ENCODE measurements at regions not wholly inside any gene's neighbourhood (a gene's known extent, or its start where the extent isn't known, plus 50 kb on each side); places are given as distances from the start of the nearest gene placed in this dataset.
"Not testable (repeated sequence)": the region's sequence is repeated elsewhere in the genome, so short reads cannot be mapped to it uniquely, and the experiment has no call there.

DNA sequence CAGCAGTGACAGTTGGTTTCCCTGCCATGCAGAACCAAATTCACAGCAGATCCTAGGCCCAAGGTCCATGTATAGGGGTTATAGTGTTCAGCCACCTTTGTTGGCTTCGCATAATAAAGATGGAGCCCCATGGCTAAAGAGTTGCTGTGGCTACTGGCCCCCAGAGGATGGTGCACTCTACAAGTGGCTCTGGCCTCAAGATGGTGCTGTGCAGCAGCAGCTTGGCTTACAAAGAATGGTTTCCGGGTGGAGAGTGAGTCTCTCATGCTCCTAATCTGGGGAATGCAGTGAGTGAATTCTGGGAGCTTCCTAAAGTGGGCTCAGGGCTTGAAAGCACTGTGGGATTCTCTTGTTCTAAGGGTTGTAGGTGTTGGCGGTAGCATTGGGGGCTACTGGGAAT, 1199.7 kb downstream of the CNTNAP5 start:
- DNase-seq, result no peak

DNA sequence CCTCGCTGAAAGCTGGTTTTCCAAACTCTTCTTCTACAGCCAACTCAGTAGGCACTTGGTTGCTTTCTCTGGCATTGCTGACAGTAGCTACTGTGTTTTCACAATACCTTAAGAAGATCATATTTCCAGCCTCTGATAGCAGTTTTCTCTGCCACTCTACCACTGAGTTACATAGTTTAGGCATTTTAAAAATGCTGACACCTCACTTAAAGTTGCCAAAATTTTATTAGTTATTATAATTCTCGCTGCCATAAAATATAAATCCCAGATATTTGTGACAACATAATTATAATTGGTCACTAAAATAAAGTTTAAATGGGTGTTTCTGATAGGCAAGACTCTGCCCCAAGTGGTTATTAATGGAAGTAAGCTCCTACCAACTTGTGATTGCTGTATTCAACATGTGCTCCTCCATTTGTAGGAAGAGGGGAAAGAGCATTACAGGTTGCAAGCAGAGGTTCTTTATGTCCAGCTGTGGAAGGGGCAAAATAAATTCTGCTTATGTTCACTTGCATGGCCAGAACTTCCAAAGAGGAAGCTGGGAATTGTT, 1202.8 kb downstream of the CNTNAP5 start:
- no peak for DNase-seq

DNA sequence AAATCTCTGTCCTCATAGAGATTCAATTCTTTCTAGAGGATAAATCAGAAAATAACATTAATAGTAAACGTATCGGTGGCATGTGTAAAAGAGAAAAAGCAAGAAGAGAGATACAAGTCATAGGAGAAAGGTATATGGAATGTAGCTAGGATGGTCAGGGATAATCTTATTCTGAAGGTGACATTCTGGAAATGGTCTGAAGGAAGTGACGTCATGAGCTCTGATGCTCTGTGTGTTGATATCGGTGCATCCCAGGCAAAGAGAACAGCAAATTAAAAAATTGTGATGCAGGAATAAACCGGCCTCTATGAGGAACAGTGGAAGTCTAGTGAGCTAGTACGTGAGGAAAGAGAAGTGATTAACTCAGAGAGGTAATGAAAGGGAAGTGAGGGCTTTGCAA, 1215.8 kb downstream of the CNTNAP5 start:
- no peak for DNase-seq

DNA sequence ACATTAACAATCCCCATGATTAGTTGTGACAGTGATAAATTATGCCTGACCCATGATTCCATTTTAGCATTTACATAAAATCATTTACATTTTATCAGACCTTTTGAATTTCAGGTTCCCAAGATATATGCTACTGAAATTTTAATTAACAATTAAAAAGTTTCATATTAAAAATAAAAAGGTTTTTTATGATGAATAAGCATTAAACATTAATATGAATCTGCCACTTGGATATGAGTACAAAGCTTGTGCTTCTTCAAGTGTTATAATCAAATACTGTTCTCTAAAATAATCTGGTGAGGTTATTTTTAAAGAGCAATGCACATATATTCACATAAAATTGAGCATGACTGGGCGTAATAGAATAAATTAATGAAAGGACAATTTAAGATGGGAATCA, 1218.0 kb downstream of the CNTNAP5 start:
- DNase-seq, result no peak

DNA sequence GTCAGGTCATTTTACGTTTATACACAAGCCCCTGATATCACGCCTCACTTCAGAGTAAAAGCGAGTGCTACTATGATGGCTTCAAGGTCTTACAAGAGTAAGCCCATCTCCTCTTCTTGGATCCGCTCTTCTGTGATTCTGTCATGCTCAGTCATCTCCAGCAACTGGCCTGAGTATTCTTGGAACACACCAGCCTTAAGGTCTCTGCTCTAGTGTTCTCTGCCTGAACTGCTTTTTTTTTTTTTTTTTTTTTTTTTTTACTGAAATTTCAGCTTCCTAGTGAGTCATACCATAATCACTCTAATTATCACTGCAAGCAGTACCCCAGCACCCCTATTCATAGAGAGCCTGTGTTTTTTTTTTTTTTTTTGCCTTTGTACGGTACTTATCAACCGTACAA, 1228.9 kb downstream of the CNTNAP5 start:
- no peak for DNase-seq

DNA sequence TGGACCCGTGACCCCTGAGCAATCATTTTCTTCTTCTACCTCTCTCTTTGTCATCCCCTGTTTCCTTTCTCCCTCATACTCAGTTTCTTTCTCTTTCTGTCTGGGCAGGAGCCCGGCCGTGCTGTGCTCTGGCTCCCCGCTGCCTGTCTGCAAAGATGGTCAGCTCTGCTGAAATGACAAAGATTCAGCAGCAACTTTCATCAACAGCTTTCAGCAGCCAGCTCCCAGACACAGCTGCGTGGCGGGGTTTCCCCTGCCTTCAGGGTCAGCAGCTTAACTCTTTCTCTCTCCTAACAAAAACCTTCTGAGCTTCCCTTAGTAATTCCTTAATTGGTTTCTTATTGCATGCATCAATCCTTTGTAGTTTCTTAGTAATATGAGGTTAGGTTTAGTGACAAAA, 1234.4 kb downstream of the CNTNAP5 start:
- no peak for DNase-seq

DNA sequence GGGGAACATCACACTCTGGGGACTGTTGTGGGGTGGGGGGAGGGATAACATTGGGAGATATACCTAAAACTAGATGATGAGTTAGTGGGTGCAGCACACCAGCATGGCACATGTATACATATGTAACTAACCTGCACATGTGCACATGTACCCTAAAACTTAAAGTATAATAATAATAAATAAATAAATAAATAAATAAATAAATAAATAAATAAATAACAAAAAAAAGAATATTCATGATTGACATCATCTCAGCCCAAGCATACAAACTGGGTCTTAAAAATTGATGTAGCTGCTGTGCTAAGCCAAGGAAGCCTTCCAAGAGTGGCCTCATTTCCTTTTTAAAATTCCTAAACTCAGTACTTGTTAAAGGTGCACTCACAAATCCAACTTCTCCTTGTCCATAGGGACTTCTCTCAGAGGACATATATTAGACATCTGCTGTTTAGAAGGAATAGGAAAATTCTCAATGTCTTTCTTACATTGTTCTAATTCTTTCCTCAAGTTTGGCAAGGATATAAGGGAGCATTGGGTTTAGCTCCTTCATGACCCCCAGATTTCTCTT, 1235.4 kb downstream of the CNTNAP5 start:
- not testable (repeated sequence) for DNase-seq

DNA sequence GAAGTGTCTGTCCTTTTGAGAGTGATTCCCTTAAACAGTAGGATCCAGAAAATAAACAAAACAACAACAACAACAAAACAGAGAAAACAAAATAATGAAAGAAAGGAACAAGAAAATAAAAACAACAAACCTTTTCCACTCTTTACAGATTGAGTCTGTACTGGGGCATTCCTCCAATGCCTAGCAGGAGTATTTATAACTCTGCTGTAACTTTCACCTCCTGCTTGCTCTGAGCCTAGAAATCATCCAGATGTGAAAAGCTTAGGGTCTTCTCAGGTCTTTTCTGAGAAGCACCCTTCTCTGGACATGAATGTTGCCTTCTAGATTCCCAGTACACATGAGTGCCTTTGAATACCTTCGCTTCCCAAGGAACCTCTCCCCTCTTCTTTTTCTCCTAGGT, 1239.4 kb downstream of the CNTNAP5 start:
- no peak for DNase-seq

DNA sequence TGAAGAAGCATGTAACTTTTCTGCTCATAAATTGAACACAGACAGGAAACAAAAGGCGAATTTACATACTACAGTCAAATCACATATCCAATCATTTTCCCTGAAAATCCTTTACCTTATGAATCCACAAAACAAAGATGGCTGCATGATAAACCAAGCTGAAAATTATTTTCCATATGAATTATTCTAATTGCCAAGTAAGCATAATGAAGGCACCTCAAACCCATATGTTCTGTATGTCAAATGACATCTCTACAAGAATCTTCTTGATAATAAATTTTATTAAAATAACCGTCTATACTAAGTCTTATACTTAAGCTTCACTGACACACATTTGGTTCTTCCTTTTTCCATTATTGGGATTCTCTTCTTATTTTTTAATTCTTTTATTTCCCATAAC, 1242.6 kb downstream of the CNTNAP5 start:
- DNase-seq, result no peak

DNA sequence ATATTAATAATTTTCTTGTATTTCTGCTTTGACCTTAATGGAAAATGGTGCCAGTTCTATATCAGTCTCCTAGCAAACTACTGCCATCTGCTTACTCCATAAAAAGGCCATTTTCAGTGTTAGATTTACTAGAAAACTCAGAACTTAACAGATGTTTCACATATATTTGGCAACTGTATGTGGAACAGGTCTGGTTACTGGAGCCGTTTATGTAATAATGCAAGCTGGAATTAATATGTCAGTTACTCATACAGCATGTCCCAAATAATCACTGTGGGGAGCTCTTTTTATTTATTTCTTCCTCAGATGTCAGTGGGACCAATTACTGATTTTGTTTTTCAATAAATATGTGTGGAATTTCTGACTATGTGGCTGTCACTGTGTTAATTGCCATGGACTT, 1247.6 kb downstream of the CNTNAP5 start:
- DNase-seq, result no peak

DNA sequence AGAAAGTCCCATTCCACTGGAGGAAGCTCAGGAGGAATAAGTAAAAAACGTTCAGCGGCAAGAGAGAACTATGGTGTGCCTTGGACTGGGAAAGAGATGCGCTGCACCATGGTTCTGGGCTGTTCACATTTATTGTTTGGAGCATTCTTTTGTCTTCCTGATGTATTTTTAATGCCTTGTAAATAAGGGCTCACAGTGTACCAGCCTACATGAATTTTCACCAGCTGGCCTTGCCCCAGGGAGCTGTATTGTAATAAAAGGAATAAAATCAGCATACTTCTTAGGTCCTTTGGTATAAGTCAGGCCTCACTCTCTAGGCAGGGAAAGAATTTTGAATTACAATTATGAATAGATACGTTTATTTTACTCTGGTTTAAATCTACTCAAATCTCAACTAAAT, 1249.6 kb downstream of the CNTNAP5 start:
- no peak for DNase-seq

DNA sequence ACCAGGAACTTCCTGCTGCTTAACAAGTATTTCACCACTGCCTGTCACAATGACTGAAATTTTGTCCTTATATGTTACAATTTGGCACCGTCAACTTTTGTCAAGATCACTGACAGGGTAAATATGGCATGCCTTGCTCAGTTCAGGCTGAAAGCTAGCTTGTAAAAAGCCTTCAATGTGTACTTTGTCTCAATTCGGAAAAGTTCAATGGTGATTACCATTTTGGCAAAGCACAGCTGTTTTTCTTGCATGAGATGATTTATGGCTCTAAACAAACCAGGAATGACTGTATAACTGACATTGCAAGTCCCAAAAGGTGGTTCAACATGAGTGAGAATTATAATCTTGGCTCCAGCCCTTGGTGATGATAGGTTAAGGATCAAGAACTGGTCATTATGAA, 1255.2 kb downstream of the CNTNAP5 start:
- no peak for DNase-seq

DNA sequence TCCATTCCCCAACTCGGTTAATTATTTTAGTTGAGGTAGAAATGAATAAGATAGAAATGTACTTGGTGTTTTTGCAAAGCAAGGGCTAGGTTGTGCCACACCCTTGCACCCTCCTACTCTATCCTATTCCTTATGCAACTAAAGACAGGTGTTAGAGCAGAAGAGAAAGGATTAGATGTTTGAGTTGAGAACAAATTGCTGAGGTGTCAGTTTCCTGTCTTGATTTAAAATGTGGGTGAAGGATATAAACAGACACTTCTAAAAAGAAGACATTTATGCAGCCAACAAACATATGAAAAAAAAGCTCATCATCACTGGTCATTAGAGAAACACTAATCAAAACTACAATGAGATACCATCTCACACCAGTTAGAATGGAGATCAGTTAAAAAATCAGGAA, 1256.2 kb downstream of the CNTNAP5 start:
- DNase-seq, result no peak

DNA sequence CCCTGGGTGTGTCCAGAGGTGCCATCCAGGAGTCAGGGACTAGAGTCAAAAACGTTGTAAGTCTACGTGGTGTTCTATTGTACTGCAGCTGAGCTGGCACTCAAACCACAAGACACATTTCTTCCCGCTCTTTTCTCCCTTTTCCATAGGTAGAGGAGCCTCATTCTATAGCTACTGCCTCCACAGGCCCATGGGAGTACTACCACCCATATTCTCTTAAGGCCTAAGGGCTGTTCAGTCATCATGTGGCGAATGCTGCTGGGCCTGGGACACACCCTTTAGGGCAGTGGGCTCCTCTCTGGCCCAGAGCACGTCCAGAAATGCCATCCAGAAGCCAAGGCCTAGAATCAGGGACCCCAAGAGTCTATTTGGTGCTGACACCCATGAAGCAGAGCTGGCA, 1271.7 kb downstream of the CNTNAP5 start:
- no peak for DNase-seq

DNA sequence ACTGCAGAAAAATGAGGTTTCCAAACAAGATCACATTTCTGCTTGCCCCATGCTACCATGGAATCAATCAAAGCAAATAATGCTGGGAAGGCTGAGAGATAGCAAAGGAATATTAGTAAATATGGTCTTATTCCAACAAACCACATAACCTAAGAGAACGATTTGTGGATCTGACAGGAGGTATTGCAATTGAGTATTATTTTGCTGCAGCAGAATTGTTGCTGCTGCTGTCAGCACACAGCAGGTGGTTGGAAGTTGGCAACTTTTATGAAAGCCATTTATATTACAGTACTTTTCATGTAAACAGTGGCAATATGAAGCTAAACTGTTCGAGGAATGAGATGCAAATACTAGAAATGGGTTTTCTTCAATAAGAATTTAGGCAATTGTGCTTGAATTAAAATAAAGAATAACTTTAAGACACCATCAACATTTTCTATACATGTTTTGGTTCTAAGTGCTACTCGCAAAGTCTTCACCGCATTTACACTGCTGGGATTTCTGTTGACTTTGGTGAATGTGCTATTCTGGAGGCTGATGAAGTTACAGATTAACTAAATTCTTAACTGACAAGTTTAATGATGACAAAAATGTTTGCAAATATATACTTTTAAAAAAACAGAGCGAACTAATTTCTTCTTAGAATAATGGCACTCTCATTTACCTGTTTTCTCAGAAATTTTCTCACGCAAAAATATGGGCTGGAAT, 1285.7 kb downstream of the CNTNAP5 start:
- no peak for DNase-seq

DNA sequence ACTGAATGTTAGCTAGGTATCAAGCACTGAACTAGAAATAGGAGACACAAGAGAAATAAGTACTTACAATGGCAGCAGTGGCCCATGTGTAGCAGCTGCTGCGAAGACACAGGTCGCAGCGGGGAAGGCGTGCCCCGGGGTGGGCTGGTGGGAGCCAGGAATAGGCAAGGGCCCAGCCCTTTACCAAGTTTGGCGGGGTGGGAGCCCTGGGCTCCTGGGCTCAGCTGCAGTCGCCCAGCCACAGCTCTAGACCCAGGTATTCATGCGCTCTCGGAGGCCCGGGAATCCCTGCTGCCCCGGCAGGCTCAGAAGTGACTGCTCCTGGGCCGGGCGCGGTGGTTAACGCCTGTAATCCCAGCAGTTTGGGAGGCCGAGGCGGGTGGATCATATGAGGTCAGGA, 1287.3 kb downstream of the CNTNAP5 start:
- no peak for DNase-seq

DNA sequence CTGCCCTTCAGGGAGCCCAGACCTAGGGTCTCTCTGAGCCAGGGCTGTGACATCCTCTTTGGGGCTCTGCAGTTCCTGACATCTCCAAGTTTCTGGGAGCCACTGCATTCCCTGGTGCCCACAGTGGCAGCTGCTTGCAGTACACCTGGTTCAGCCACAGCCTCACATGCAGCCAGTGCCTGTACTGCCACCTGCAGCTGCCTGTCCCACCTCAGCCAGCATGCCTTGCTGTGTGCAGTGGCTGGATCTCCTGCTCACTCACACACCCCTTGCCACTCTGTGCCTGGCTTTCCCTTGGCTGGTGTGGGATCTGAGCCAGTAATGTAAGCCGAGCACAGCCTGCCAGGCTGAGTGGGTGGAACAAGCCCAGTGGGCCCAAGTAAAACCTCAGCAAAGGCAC, 1288.7 kb downstream of the CNTNAP5 start:
- no peak for DNase-seq

DNA sequence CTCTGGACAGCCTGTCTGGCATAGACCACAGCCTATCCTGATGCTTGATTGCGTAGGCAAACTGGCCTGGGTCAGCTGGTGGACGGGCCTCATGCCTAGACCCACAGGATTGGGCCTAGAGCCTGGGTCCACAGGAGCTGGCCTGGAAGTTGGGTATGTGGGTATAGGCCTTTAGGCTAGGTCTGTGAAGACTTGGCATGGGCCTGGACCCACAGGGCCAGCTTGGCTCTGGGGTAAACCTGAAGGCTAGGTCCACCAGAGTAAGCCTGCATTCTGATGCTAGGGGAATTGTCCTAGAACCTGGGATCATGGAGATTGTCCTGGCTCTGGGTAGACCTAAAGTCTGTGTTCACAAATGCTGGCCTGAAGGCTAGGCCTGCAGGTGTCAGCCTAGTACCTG, 1293.7 kb downstream of the CNTNAP5 start:
- DNase-seq, result no peak

DNA sequence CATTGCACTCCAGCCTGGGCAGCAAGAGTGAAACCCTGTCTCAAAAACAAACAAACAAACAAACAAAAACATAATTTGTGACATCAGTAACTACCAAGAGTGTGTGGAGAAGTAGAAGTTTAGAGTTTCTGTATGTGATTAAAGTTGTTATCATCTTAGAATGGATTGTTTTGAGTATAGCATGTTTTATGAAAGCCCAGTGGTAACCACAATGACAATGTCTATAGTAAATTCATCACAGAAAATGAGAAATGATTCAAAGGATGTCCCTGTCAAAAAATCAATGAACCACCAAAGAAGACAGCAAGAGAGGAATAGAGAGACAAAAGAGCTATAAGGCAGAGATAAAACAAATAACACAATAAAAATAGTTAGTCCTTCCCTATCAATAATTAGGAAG, 1299.2 kb downstream of the CNTNAP5 start:
- DNase-seq, result no peak

DNA sequence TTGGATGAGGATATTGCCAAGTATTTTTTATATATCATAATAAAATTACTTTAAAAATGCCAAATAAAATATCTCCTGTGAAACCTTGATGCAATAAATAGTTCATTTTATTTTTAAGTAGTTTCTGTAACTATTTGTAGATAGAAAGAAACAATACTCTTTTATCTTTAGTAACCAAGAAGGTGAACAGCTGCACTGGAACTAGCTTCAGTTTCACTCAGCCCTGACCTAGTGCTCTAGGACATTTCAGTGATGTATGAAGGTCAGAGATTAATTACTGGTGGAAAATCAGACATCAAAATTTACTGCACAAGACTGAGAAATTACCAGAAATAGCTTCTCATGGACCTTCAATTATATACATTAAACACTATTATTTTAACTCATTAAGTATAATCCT, 1305.0 kb downstream of the CNTNAP5 start:
- no peak for DNase-seq

DNA sequence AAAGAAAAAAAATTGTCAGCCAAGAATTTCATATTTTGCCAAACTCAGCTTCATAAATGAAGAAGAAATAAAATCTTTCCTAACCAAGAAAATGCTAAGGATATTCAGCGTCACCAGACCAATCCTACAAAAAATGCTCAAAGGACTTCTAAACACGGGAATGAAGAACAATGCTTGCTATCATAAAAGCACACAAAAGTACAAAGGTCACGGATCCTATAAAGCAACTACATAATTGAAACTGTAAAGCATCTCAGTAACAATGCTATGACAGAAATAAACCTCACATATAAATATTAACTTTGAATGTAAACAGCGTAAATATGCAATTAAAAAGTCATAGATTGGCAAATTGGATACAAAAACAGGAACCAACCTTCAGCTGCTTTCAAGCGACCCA, 1314.6 kb upstream of the GYPC start:
- DNase-seq, result no peak

DNA sequence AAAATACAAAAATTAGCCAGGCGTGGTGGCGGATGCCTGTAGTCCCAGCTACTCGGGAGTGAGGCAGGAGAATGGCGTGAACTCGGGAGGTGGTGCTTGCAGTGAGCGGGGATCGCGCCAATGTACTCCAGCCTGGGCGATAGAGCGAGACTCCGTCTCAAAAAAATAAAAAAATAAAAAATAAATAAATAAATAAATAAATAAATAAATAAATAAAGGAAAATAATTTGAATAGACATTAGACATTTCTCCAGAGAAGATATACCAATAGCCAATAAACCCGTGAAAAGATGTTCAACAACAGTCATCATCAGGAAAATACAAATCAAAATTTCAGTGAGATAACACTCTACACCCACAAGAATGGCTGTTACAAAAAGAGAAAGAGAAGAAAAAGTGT, 1302.4 kb upstream of the GYPC start:
- DNase-seq, result not testable (repeated sequence)

DNA sequence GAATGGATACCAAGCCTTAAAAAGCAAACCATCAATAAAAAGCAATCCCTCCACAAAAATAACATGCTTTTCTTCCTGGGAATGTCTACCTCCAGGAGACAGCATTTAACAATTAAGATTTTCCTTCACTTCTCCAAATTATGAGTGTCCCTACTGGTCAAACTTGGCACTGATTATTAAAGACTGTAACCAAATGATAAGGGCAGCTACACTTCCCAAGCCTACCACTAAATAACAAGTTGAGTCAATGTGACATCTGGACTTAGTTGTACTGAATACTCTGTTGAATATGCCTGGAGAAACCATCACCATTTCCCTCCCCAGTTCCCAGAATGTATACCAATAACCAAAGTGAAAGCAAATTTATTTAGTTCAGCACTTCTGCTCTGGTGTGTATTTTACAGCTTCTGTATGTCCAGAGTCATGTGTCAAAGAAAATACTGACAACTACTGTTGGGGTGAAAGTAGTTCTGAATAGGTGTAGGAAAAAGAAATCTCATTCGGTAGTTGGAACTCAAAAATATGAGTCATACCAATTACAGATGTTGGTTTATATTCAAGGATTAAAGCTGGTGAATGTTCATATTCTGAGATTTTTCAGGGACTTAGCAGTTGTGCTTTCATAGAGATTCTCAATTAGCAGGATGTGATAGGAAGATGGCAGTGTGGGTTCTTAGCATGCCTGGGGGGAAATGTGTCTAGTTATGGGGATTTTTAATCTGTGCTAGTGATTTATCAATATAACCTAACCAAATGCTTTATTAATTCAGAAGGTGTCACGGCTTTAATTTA, 1291.6 kb upstream of the GYPC start:
- DNase-seq, result no peak

DNA sequence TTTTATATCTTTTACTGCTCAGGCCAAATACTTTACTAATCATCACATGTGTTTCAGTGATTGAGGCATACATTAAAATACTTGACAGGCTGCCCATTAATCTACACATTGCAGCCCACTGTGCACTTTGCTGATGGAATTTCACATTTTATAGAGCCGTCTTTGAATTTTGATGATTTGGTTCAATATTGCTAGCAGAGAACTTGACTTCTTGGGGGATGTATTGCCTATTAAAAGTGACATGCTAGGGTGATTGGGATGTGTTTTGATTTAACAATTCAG, 1291.0 kb upstream of the GYPC start:
- DNase-seq, result no peak
